PC-3 (cell line): ENCODE measurements at regions not wholly inside any gene's neighbourhood (a gene's known extent, or its start where the extent isn't known, plus 50 kb on each side); places are given as distances from the start of the nearest gene placed in this dataset.

Source experiments
- CTCF ChIP-seq: fragments of 300-600 bp; sonication (generic); conservative IDR thresholded peaks from 2 replicates; pipeline ENCODE4 v1.5.1; 2017; ENCODE audit warnings: antibody characterized with exemption, low read depth, mild to moderate bottlenecking, low read length
- EZH2 ChIP-seq: fragments of 300-600 bp; sonication (generic); IDR thresholded peaks from one replicate; pipeline ENCODE4 v1.6.1; 2017; ENCODE audit warnings: antibody characterized with exemption, mild to moderate bottlenecking, low read length; ENCODE audit not compliant: unreplicated experiment

GRCh38 chr5:168075387-168075786 lies 216.1 kb upstream of the WWC1 start:
- TF ChIP-seq CTCF (no peak), EZH2 (no peak)
